ENCODE measurements at regions not wholly inside any gene's neighbourhood (a gene's known extent, or its start where the extent isn't known, plus 50 kb on each side); places are given as distances from the start of the nearest gene placed in this dataset.

DNA sequence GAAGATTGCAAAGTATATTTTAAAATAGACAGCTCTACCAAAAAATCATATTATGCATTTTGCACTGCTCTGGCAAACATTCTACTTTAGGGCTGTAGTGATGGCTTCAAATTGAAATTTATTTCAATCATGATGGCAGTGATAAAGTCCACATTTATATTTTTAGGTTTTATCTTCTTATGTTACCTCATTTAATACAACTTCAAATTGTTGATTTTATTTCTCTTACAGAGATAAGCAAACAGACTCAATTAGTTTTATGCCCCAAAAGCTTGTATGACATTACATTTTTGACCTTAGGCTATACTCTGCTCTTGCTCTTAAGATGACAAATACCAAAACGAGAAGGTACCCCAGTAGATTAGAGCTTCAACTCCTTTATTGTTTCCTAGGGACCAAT lies 87.4 kb downstream of the CYLC2 start:
- TF ChIP-seq SIN3A (IDR thresholded peaks at IDR 0.05; ENCODE audit: low read depth) (no peak), TCF7L2 (IDR thresholded peaks at IDR 0.05; ENCODE audit: borderline replicate concordance, extremely low read depth, insufficient read depth, insufficient read length) (no peak), JUND (IDR thresholded peaks at IDR 0.05) (no peak), ZNF274 (IDR thresholded peaks at IDR 0.05; ENCODE audit: low read depth, low read length) (no peak), EZH2phosphoT487 (IDR thresholded peaks at IDR 0.05; ENCODE audit: borderline replicate concordance) (no peak), ZFX (IDR thresholded peaks at IDR 0.05) (no peak), SP1 (IDR thresholded peaks at IDR 0.05; ENCODE audit: low read depth) (no peak), SRF (IDR thresholded peaks at IDR 0.05; ENCODE audit: low read depth) (no peak), EGR1 (IDR thresholded peaks at IDR 0.05; ENCODE audit: low read depth) (no peak), POLR2A (IDR thresholded peaks at IDR 0.05; ENCODE audit: borderline replicate concordance, extremely low read depth, insufficient read depth, insufficient read length) (no peak), EZH2 (IDR thresholded peaks at IDR 0.05) (no peak)
- TF ChIP-seq, protein P1, sequence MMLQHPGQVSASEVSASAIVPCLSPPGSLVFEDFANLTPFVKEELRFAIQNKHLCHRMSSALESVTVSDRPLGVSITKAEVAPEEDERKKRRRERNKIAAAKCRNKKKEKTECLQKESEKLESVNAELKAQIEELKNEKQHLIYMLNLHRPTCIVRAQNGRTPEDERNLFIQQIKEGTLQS (IDR thresholded peaks at IDR 0.05): no peak
- Histone ChIP-seq H3K79me2 (ENCODE audit: insufficient read depth, low read length) (no peaks in the 10 kb centered on the region), H4K20me1 (ENCODE audit: insufficient read depth) (no peaks in the 10 kb centered on the region), H3K4me1 (ENCODE audit: control insufficient read depth in 1 of 2, insufficient read depth in 2 of 2, low read length in 2 of 2) (no peaks in the 10 kb centered on the region), H3K4me3 (replicated peaks in 1 of 2; ENCODE audit: low read depth in 1 of 2, low read length in 2 of 2) (no peak overlapping the region), H3K9me2 (ENCODE audit: insufficient read depth) (no peaks in the 10 kb centered on the region), H2AFZ (ENCODE audit: low read depth, low read length, poor library complexity, severe bottlenecking) (no peak overlapping the region), H3K9ac (ENCODE audit: low read length) (no peak overlapping the region), H3K27ac (ENCODE audit: low read depth, low read length) (no peak overlapping the region), H3K9me3 (ENCODE audit: control insufficient read depth in 1 of 2, insufficient read depth in 1 of 2, low read depth in 1 of 2, low read length in 2 of 2) (peaks cover 7% of the 10 kb centered on the region in 2 experiments; a peak in 2 of 4 replicates), H3K27me3 (ENCODE audit: insufficient read depth, low read length) (no peaks in the 10 kb centered on the region), H3K36me3 (ENCODE audit: control insufficient read depth in 1 of 2, insufficient read depth in 2 of 2, low read length in 2 of 2) (no peaks in the 10 kb centered on the region), H3K4me2 (ENCODE audit: low read length) (no peak overlapping the region)
- no TSS peak for BruUV-seq (replicated peaks)
- ChIA-PET POLR2A (no interaction called here), CTCF (no interaction called here), RAD21 (ENCODE audit: low non-redundant PET in 1 of 2, low total read pairs in 2 of 2, uncharacterized antibody in 2 of 2, unreplicated experiment in 2 of 2) (no interaction called here)
- ATAC-seq (no peak), DNase-seq (ENCODE audit: low read depth, low spot score) (no peak)
- intact Hi-C loops (cut with micrococcal nuclease): no loop called here

DNA sequence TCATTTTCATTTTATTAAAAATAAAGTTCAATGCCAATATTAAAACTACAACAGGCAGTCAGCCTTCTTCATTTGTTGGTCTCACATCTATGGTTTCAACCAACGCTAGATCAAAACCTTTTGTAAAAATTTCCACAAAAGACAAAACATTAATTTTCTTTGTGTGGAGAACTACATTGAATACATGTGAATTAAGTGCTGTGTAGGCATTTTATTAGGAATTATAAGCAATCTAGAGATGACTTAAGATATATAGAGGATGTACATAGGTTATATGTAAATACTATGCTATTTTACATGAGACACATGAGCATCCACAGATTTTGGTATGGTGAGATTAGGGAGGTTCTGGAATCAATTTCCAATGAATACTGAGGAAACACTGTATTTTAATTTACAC lies 94.2 kb downstream of the CYLC2 start:
- intact Hi-C loops (cut with micrococcal nuclease): no loop called here
- ATAC-seq (no peak), DNase-seq (ENCODE audit: low read depth, low spot score) (no peak)
- no peaks in the 10 kb centered on the region for H3K4me1 ChIP-seq (ENCODE audit: control insufficient read depth in 1 of 2, insufficient read depth in 2 of 2, low read length in 2 of 2)
- no peaks in the 10 kb centered on the region for H3K79me2 ChIP-seq (ENCODE audit: insufficient read depth, low read length)
- H2AFZ ChIP-seq (ENCODE audit: low read depth, low read length, poor library complexity, severe bottlenecking): no peak overlapping the region
- H3K4me2 ChIP-seq (ENCODE audit: low read length): no peak overlapping the region
- H3K36me3 ChIP-seq (ENCODE audit: control insufficient read depth in 1 of 2, insufficient read depth in 2 of 2, low read length in 2 of 2): no peaks in the 10 kb centered on the region
- no peak overlapping the region for H3K27ac ChIP-seq (ENCODE audit: low read depth, low read length)
- ChIA-PET POLR2A (no interaction called here), RAD21 (ENCODE audit: low non-redundant PET in 1 of 2, low total read pairs in 2 of 2, uncharacterized antibody in 2 of 2, unreplicated experiment in 2 of 2) (no interaction called here), CTCF (no interaction called here)
- H3K4me3 ChIP-seq (replicated peaks in 1 of 2; ENCODE audit: low read depth in 1 of 2, low read length in 2 of 2): no peak overlapping the region
- no peaks in the 10 kb centered on the region for H3K27me3 ChIP-seq (ENCODE audit: insufficient read depth, low read length)
- no peaks in the 10 kb centered on the region for H3K9me2 ChIP-seq (ENCODE audit: insufficient read depth)
- H4K20me1 ChIP-seq (ENCODE audit: insufficient read depth): no peaks in the 10 kb centered on the region
- peaks cover 4 to 9% of the 10 kb centered on the region in 2 experiments; a peak in 2 of 4 replicates for H3K9me3 ChIP-seq (ENCODE audit: control insufficient read depth in 1 of 2, insufficient read depth in 1 of 2, low read depth in 1 of 2, low read length in 2 of 2)
- no TSS peak for BruUV-seq (replicated peaks)
- no peak overlapping the region for H3K9ac ChIP-seq (ENCODE audit: low read length)
- TF ChIP-seq TCF7L2 (IDR thresholded peaks at IDR 0.05; ENCODE audit: borderline replicate concordance, extremely low read depth, insufficient read depth, insufficient read length) (no peak), JUND (IDR thresholded peaks at IDR 0.05) (no peak), CEBPB (IDR thresholded peaks at IDR 0.05; ENCODE audit: low read depth) (no peak), ZNF274 (IDR thresholded peaks at IDR 0.05; ENCODE audit: low read depth, low read length) (no peak), EGR1 (IDR thresholded peaks at IDR 0.05; ENCODE audit: low read depth) (no peak), FOSL1 (IDR thresholded peaks at IDR 0.05; ENCODE audit: low read depth) (no peak), POLR2A (IDR thresholded peaks at IDR 0.05; ENCODE audit: borderline replicate concordance, extremely low read depth, insufficient read depth, insufficient read length) (no peak), SP1 (IDR thresholded peaks at IDR 0.05; ENCODE audit: low read depth) (no peak), SRF (IDR thresholded peaks at IDR 0.05; ENCODE audit: low read depth) (no peak), RAD21 (IDR thresholded peaks at IDR 0.05; ENCODE audit: low read depth) (no peak), ZFX (IDR thresholded peaks at IDR 0.05) (no peak), ELF1 (IDR thresholded peaks at IDR 0.05; ENCODE audit: borderline replicate concordance, low read depth) (no peak), EZH2phosphoT487 (IDR thresholded peaks at IDR 0.05; ENCODE audit: borderline replicate concordance) (no peak)
- TF ChIP-seq, protein P2, sequence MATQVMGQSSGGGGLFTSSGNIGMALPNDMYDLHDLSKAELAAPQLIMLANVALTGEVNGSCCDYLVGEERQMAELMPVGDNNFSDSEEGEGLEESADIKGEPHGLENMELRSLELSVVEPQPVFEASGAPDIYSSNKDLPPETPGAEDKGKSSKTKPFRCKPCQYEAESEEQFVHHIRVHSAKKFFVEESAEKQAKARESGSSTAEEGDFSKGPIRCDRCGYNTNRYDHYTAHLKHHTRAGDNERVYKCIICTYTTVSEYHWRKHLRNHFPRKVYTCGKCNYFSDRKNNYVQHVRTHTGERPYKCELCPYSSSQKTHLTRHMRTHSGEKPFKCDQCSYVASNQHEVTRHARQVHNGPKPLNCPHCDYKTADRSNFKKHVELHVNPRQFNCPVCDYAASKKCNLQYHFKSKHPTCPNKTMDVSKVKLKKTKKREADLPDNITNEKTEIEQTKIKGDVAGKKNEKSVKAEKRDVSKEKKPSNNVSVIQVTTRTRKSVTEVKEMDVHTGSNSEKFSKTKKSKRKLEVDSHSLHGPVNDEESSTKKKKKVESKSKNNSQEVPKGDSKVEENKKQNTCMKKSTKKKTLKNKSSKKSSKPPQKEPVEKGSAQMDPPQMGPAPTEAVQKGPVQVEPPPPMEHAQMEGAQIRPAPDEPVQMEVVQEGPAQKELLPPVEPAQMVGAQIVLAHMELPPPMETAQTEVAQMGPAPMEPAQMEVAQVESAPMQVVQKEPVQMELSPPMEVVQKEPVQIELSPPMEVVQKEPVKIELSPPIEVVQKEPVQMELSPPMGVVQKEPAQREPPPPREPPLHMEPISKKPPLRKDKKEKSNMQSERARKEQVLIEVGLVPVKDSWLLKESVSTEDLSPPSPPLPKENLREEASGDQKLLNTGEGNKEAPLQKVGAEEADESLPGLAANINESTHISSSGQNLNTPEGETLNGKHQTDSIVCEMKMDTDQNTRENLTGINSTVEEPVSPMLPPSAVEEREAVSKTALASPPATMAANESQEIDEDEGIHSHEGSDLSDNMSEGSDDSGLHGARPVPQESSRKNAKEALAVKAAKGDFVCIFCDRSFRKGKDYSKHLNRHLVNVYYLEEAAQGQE (IDR thresholded peaks at IDR 0.05; ENCODE audit: low read depth): no peak
- TF ChIP-seq, protein P1 (IDR thresholded peaks at IDR 0.05): no peak
- TF ChIP-seq, protein P3, sequence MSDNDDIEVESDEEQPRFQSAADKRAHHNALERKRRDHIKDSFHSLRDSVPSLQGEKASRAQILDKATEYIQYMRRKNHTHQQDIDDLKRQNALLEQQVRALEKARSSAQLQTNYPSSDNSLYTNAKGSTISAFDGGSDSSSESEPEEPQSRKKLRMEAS (IDR thresholded peaks at IDR 0.05): no peak
